OCI-LY3 (cell line): ENCODE measurements at regions not wholly inside any gene's neighbourhood (a gene's known extent, or its start where the extent isn't known, plus 50 kb on each side); places are given as distances from the start of the nearest gene placed in this dataset.

Experiments
- H2AFZ ChIP-seq: fragments of 200-600, 300-600 bp; shearing (Covaris generic); 2 replicates; pipeline ENCODE4 v1.6.0; 2014; ENCODE audit warnings: antibody characterized with exemption, low read depth, low read length
- H3K27ac ChIP-seq: fragments of 200-600, 300-600 bp; sonication (generic); 2 replicates; pipeline ENCODE4 v1.5.1; 2014; ENCODE audit warnings: mild to moderate bottlenecking, low read length, moderate library complexity, mixed read lengths
- H3K27me3 ChIP-seq: fragments of 200-600, 300-600 bp; sonication (generic); 2 replicates; pipeline ENCODE4 v1.6.1; 2014; ENCODE audit warnings: low read depth, low read length, mixed read lengths
- H3K36me3 ChIP-seq: fragments of 200-600, 300-600 bp; sonication (generic); replicated peaks from 2 replicates; pipeline ENCODE3; 2014; ENCODE audit warnings: low read depth, low read length, mixed read lengths
- H3K4me1 ChIP-seq: fragments of 300-600, 200-600 bp; sonication (generic); 2 replicates; pipeline ENCODE4 v1.6.1; 2014; ENCODE audit warnings: low read length, mixed read lengths
- H3K4me2 ChIP-seq: fragments of 200-600, 300-600 bp; sonication (generic); 2 replicates; pipeline ENCODE4 v1.6.1; 2014; ENCODE audit warnings: low read length, mixed read lengths
- H3K4me3 ChIP-seq: fragments of 300-600, 200-600 bp; sonication (generic); 2 replicates; pipeline ENCODE4 v1.5.1; 2014; ENCODE audit warnings: antibody characterized with exemption, mild to moderate bottlenecking, low read length, moderate library complexity
- H3K79me2 ChIP-seq: fragments of 300-600, 200-600 bp; shearing (Covaris generic); 2 replicates; pipeline ENCODE4 v1.6.1; 2014; ENCODE audit warnings: mild to moderate bottlenecking, low read length, mixed read lengths
- H3K9ac ChIP-seq: fragments of 300-600, 200-600 bp; shearing (Covaris generic); 2 replicates; pipeline ENCODE4 v1.6.0; 2014; ENCODE audit warnings: mild to moderate bottlenecking, low read length, moderate library complexity
- H3K9me3 ChIP-seq: fragments of 200-600, 300-600 bp; shearing (Covaris generic); 2 replicates; pipeline ENCODE4 v1.6.1; 2014; ENCODE audit warnings: low read length, mixed read lengths; ENCODE audit not compliant: insufficient read depth
- H4K20me1 ChIP-seq: fragments of 200-600, 300-600 bp; sonication (generic); 2 replicates; pipeline ENCODE4 v1.6.1; 2016; ENCODE audit warnings: low read length, mixed read lengths; ENCODE audit not compliant: insufficient read depth
- EZH2phosphoT487 ChIP-seq: fragments of 200-600 bp; shearing (Covaris generic); IDR thresholded peaks from 2 replicates; pipeline ENCODE4 v1.6.1; 2018; ENCODE audit warnings: antibody characterized with exemption, mixed run types, low read depth
- TF ChIP-seq, protein P1 (sequence below): fragments of 200-600, 300-600 bp; sonication (generic); IDR thresholded peaks from 2 replicates; pipeline ENCODE4 v1.5.1; 2014; ENCODE audit warnings: antibody characterized with exemption, low read length, low read depth

DNA sequence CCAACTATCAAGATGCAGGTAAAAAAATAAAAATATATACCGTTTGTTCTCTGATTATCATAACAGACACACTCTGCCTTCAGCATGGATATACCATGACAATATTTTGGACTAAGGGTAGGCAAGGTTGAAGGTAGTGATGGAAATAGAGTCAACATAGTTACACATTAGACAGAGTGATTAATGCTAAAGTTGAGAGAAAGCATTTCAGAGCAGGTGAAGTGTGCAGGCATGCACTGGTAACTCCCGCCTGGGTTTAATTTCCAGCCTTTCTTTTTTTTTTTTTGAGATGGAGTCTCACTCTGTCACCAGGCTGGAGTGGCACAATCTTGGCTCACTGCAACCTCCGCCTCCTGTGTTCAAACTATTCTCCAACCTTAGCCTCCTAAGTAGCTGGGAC is 458.5 kb downstream of the TLR4 start:
- H3K36me3 ChIP-seq = no peaks in the 10 kb centered on the region

DNA sequence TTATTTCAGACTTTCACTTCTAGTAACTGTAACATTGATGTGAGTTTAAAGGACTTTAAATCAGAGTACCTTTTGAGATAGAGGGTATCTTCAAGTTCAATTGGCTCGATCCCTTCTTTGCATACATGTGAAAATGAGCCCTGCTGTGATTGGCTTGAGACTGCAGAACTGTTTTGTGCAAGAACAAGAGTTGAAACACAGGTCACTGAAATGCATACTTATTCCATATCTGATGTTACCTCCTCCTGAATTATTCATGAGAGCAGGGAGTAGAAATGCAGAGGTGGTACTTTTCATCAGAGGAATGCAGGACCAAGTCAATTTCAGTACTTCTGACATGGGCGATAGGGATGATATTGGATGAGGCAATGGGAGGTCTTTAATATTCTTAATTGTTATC is 459.5 kb downstream of the TLR4 start:
- Histone ChIP-seq H3K4me1 (no peaks in the 10 kb centered on the region), H2AFZ (no peak overlapping the region), H3K27ac (no peak overlapping the region), H3K27me3 (peaks cover 10% of the 10 kb centered on the region; the same call in 1 of the 2 replicates), H3K79me2 (no peaks in the 10 kb centered on the region), H3K9ac (no peak overlapping the region), H3K4me3 (no peak overlapping the region), H3K4me2 (no peak overlapping the region), H4K20me1 (no peaks in the 10 kb centered on the region), H3K9me3 (no peaks in the 10 kb centered on the region), H3K36me3 (no peaks in the 10 kb centered on the region)
- TF ChIP-seq EZH2phosphoT487 = no peak
- TF ChIP-seq, protein P1, sequence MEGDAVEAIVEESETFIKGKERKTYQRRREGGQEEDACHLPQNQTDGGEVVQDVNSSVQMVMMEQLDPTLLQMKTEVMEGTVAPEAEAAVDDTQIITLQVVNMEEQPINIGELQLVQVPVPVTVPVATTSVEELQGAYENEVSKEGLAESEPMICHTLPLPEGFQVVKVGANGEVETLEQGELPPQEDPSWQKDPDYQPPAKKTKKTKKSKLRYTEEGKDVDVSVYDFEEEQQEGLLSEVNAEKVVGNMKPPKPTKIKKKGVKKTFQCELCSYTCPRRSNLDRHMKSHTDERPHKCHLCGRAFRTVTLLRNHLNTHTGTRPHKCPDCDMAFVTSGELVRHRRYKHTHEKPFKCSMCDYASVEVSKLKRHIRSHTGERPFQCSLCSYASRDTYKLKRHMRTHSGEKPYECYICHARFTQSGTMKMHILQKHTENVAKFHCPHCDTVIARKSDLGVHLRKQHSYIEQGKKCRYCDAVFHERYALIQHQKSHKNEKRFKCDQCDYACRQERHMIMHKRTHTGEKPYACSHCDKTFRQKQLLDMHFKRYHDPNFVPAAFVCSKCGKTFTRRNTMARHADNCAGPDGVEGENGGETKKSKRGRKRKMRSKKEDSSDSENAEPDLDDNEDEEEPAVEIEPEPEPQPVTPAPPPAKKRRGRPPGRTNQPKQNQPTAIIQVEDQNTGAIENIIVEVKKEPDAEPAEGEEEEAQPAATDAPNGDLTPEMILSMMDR = no peak

More for the DNA sequence above, 458.5 kb downstream of the TLR4 start:
- TF ChIP-seq, protein P1 = no peak
- TF ChIP-seq EZH2phosphoT487 = no peak
- no peak overlapping the region for H3K27ac ChIP-seq
- no peaks in the 10 kb centered on the region for H3K79me2 ChIP-seq
- no peaks in the 10 kb centered on the region for H4K20me1 ChIP-seq
- no peak overlapping the region for H3K9ac ChIP-seq
- peaks cover 10% of the 10 kb centered on the region; the same call in 1 of the 2 replicates for H3K27me3 ChIP-seq
- H3K4me3 ChIP-seq = no peak overlapping the region
- no peak overlapping the region for H3K4me2 ChIP-seq
- no peaks in the 10 kb centered on the region for H3K9me3 ChIP-seq
- no peak overlapping the region for H2AFZ ChIP-seq
- no peaks in the 10 kb centered on the region for H3K4me1 ChIP-seq

DNA sequence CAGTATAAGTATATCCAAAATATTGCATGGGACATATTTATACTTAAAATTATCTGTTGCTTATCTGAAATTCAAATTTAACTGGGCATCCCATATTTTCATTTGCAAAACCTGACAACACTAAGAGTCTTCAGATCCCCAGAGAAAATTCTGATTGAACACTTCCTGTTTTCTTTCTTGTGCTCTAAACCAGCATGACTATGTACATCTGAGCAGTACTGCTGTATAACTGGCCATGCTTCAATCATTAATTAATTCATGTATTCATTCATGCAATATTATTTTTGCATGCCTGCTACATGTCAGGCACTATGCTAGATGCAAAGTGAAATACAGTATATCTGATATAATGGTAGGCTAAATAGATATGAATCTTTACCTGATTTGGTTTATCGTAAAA is 461.2 kb downstream of the TLR4 start:
- Histone ChIP-seq H3K4me2 (no peak overlapping the region), H3K79me2 (no peaks in the 10 kb centered on the region), H2AFZ (no peak overlapping the region), H3K36me3 (no peaks in the 10 kb centered on the region), H3K9ac (no peak overlapping the region), H3K4me3 (no peak overlapping the region), H3K9me3 (no peaks in the 10 kb centered on the region), H3K27ac (no peak overlapping the region), H3K27me3 (peaks cover 10% of the 10 kb centered on the region; the same call in 1 of the 2 replicates), H4K20me1 (no peaks in the 10 kb centered on the region), H3K4me1 (no peaks in the 10 kb centered on the region)
- TF ChIP-seq EZH2phosphoT487 = no peak
- TF ChIP-seq, protein P1 = no peak

DNA sequence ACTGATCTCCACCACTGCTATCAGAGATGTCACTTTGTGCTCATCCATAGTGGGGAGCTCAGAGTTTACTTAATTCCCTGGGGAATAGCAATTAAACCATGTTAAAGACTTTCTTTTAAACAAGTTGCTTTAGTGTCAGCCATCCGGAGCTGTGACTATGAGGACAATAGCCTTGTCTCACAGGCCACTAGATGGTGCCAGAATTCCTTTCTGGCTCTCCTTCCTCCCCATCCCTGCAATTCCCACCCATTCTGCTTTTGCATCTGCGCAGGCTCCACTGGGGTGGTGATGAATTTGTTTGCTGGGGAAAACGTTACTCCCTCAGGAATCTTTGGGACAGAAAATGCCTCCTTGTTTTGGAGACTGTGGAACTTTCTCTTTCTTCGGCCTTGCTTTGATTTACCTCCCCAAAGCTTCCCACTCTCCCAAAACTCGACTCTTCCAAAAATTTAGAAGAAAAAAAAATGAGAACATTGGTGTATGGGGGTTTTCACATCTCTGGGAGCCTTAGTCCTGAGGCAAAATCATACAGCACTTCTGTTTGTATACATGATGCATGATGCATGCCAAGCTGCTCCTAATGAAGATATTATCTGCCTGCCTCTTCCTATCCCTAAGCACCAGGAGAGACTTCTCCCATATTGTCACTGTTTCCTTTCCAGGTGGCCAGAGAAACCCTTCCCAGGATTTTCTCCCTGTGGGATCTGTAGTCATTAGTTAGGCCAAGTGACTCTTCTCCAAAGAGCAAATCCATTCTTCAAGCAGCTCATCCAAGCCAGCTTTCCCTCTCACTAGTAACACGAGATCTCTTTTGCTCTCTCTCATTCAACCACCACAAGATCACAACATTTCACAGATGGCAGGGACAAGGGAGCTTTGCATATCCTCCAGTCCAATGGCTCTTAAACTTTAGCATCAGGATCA is 466.1 kb downstream of the TLR4 start:
- Histone ChIP-seq H3K27me3 (no peaks in the 10 kb centered on the region; the same call in 1 of the 2 replicates), H4K20me1 (no peaks in the 10 kb centered on the region), H3K27ac (no peak overlapping the region), H2AFZ (no peak overlapping the region), H3K9ac (no peak overlapping the region), H3K79me2 (no peaks in the 10 kb centered on the region), H3K4me2 (no peak overlapping the region), H3K4me1 (no peaks in the 10 kb centered on the region), H3K36me3 (no peaks in the 10 kb centered on the region), H3K4me3 (no peak overlapping the region), H3K9me3 (no peaks in the 10 kb centered on the region)
- TF ChIP-seq EZH2phosphoT487 = no peak
- TF ChIP-seq, protein P1 = peak; percentile 61
